ENCODE measurements at regions not wholly inside any gene's neighbourhood (a gene's known extent, or its start where the extent isn't known, plus 50 kb on each side); places are given as distances from the start of the nearest gene placed in this dataset.

GRCh38 chr11:106601684-106602297, 416.5 kb downstream of the GUCY1A2 start:
- DNase-seq, result no peak

- no peak for DNase-seq
These were observed 409.6 kb downstream of the GUCY1A2 start for GRCh38 chr11:106608677-106609076.

- DNase-seq, result no peak
These were observed 404.0 kb downstream of the GUCY1A2 start for GRCh38 chr11:106614262-106614661.

GRCh38 chr11:106619320-106619990, 398.8 kb downstream of the GUCY1A2 start:
- no peak for DNase-seq

GRCh38 chr11:106621484-106621883, 396.8 kb downstream of the GUCY1A2 start:
- no peak for DNase-seq

Measured in hindlimb muscle (tissue), 1 donor.